ENCODE measurements at regions not wholly inside any gene's neighbourhood (a gene's known extent, or its start where the extent isn't known, plus 50 kb on each side); places are given as distances from the start of the nearest gene placed in this dataset.
"Not testable (repeated sequence)": the region's sequence is repeated elsewhere in the genome, so short reads cannot be mapped to it uniquely, and the experiment has no call there.

DNA sequence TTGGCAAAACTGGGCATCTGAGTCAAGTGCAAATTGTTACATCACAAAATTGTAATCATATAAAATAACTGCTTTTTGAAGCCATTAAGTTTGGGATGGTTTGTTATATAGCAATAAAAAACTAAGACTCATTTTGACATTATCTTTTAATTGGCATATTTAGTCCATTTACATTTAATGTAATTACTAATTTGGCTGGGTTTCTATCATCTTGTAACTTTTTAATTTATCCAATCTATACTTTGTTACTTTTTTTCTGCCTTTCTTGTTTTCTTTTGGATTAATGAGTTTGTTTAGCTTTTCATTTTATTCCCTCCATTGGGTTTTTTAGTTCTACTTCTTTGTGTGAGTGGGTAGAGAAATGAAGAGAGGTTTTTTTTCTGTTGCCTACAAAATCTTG lies 76.3 kb downstream of the DRAM2 start:
- no peak for DNase-seq (ENCODE audit: low read depth)

DNA sequence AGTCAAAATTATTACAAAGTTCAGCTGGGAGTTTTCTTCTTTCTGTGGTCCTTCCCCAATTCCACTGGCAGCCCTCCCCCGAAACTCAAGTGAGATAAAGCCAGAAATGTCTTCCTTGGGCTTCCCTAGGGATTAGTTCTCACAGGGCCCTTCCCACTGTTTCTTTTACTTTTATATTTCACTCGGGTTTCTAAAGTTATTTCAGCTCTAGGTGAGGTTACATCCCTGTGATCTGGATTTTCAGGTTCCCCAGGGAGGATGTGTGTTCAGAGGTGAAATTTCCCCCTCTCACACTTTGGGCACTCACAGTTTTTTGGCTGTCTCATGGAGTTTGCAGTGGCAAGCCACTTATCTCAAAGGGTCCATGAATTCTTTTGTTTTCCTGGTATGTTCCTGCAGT lies 77.3 kb downstream of the DRAM2 start:
- no peak for DNase-seq (ENCODE audit: low read depth)

DNA sequence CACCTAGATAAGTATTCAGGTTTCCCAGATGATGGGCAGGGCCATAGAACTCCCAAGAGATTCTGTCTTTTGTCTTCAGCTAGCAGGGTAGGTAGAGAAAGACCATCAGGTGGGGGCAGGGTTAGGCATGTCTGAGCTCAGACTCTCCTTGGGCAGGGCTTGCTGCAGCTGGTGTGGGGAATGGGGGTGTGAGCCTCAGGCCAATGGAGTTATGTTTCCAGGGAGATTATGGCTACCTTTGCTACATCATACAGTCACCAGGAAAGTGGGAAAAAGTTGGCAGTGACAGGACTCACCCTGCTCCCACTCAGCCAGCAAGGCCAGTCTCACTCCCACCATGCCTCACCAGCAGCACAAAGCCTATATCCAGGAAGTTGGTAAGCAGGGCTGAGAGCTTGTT lies 77.8 kb downstream of the DRAM2 start:
- DNase-seq (ENCODE audit: low read depth): no peak

DNA sequence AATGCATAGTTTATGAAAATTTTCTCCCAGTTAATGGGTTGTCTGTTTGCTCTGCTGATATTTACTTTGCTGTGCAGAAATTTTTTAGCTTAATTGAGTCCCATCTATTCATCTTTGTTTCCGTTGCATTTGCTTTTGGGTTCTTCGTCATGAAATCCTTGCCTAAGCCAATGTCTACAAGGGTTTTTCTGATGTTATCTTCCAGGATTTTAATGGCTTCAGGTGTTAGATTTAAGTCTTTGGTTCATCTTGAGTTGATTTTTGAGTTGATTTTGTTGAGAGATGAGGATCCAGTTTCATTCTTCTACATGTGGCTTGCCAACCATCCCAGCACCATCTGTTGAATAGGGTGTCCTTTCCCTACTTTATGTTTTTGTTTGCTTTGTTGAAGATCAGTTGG lies 85.2 kb downstream of the DRAM2 start:
- no peak for DNase-seq (ENCODE audit: low read depth)

DNA sequence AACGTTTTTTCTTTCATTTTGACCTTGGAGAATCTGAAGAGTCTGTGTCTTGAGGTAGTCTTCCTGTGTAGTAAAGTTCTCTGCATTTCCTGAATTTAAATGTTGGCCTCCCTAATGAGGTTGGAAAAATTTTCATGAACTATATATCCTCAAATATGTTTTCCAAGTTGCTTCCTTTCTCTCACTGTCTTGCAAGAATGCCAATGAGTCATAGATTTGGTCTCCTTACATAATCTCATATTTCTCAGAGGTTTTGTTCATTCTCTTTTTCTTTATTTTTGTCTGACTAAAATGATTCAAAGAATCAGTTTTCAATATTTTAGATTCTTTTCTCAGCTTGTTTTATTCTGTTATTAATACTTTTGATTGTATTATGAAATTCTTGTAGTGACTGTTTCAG lies 87.6 kb downstream of the DRAM2 start:
- DNase-seq (ENCODE audit: low read depth): no peak

DNA sequence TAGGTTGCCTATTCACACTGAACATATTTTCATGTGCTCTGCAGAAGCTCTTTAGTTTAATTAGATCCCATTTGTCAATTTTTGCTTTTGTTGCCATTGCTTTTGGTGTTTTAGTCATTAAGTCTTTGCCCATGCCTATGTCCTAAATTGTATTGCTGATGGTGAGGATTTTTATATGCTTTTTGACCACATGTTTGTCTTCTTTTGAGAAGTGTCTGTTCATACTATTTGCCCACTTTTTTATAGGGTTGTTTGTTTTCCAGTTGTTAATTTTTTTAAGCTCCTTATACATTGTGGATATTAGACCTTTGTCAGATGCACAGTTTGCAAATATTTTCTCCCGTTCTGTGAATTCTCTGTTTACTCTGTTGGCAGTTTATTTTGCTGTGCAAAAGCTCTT lies 84.5 kb upstream of the LRIF1 start:
- DNase-seq (ENCODE audit: low read depth): not testable (repeated sequence)

DNA sequence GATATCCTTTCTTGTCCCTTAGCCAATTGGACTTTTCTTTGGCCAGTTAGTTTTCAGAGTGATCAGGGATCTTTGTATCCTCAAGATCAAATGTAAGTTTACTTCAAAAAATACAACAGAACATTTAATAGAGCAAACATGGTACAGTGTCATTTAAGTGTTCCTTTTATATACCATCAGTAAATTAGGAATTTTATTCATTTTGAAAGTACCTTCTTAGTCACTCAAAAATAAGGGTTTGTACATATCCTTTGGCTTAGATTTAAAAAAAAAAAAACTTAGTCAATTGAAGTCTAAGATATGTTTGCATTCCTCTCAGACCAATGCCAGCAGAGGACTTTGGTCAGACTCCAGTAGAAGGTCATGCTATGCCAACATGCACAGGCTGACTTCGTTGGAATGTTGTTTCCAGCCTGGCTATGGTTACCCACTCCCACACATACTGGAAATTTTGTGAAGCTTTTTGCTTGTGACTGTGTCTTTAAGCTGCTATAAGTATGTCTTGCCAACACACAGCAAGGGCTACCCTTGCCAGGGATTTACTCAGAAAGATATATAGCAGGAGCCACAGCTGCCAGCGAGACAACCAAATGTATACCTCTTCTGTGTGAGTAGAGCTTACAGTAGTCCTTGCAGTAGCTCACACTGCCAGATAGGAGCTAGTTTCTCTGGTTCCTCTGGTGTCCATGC lies 81.5 kb upstream of the LRIF1 start:
- DNase-seq (ENCODE audit: low read depth): no peak

DNA sequence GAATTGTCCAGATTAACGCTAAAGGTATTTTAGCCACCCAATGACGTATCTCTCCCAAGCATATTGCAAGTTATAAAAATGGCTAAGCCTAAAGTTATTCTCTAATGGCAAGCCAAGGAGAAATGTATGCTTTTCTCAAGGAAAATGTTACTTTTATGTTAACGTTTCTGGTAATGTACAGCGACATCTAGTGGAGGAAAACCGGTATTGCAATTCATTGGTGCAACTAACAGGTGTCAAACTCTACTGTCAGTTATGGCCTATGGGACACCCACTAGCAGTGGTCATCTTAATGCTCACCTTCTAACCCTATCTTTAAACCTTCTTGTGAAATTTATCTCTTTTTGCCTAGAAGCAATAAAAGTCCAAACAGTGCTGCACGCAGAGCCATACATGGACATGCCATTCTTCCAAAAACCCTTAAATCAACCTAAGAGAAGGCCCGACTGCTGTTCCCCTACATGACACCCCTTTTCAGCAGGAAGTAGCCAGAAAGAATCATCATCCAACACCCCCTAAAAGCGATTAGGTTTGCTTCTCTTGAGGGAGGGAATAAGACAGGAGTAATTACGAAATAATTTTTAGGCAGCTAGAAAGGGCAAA lies 68.7 kb upstream of the LRIF1 start:
- peak; percentile 39 for DNase-seq (ENCODE audit: low read depth)

DNA sequence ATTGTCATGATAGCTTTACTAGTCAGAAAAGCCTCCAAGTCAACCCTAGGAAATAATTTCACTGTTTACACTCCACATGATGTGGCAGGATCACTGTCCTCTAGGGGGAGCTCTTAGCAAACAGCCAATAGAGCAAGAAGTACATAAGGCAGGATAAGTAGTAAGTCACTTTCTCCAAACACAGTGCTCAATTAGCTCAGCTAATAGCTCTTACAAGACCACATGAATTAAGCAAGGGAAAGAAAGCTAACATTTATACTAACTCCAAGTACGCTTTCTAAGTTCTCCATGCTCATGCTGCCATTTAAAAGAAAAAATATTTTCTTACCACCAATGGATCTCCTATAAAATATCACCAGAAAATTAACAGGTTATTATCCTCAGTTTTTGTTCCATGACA lies 66.9 kb upstream of the LRIF1 start:
- peak; percentile 55 for DNase-seq (ENCODE audit: low read depth)

DNA sequence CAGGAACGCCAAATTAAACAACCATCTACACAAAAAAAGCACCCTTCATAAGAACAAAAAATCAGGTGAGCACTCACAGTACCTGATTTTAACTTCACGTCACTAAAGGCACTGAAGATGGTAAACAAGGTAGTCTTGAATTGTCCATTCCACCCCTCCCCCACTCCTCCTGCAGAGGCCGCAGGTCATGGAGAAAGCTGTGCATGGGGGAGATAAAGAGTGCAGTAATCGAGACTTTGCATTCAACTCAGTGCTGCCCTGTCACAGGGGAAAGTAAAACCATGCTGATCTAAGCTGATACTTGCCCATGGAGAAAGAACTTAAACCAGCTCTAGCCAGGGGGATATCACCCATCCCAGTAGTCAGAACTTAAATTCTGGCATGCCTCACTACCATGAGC lies 61.4 kb upstream of the LRIF1 start:
- DNase-seq (ENCODE audit: low read depth): no peak

DNA sequence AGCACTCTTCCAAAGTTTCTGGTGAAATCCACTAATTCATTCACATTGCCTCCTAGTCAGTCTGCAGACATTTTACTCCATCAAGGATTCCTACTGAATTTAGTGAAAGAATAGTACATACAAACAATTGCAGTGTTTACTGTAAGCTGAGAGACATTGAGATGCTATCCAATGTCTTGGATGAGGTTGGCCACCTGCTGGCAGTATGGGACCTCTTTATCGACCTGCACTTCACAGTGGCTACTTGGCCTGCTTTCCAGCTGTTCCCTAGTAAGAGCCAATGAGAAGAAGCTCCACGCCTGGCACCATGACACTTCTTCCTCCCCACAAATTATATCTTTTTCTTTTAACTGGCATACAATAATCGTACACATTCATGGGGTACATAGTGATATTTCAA lies 51.5 kb upstream of the LRIF1 start:
- DNase-seq (ENCODE audit: low read depth): no peak

Measured in RPMI7951 (cell line).